ENCODE measurements at regions not wholly inside any gene's neighbourhood (a gene's known extent, or its start where the extent isn't known, plus 50 kb on each side); places are given as distances from the start of the nearest gene placed in this dataset.

- no peak for DNase-seq (ENCODE audit: low spot score)
These were observed 306.3 kb upstream of the SP8 start for GRCh38 chr7:21092766-21093702.

GRCh38 chr7:21094589-21094988, 307.9 kb upstream of the SP8 start:
- no peak for DNase-seq (ENCODE audit: low spot score)

- no peak for DNase-seq (ENCODE audit: low spot score)
These were observed 312.7 kb upstream of the SP8 start for GRCh38 chr7:21099432-21099831.

GRCh38 chr7:21099955-21100354, 313.3 kb upstream of the SP8 start:
- DNase-seq (ENCODE audit: low spot score) = no peak

- no peak for DNase-seq (ENCODE audit: low spot score)
These were observed 314.9 kb upstream of the SP8 start for GRCh38 chr7:21101541-21101940.

- no peak for DNase-seq (ENCODE audit: low spot score)
These were observed 316.9 kb upstream of the SP8 start for GRCh38 chr7:21103426-21104123.

GRCh38 chr7:21104124-21104500, 317.4 kb upstream of the SP8 start:
- no peak for DNase-seq (ENCODE audit: low spot score)

- DNase-seq (ENCODE audit: low spot score) = no peak
These were observed 319.6 kb upstream of the SP8 start for GRCh38 chr7:21106296-21106732.

GRCh38 chr7:21107101-21107500, 320.4 kb upstream of the SP8 start:
- DNase-seq (ENCODE audit: low spot score) = no peak

- DNase-seq (ENCODE audit: low spot score) = no peak
These were observed 319.7 kb upstream of the SP4 start for GRCh38 chr7:21108182-21108581.

- no peak for DNase-seq (ENCODE audit: low spot score)
These were observed 314.1 kb upstream of the SP4 start for GRCh38 chr7:21113609-21114415.

- DNase-seq (ENCODE audit: low spot score) = no peak
These were observed 304.3 kb upstream of the SP4 start for GRCh38 chr7:21123586-21123985.

GRCh38 chr7:21125297-21125696, 302.6 kb upstream of the SP4 start:
- no peak for DNase-seq (ENCODE audit: low spot score)

GRCh38 chr7:21128062-21128817, 299.6 kb upstream of the SP4 start:
- no peak for DNase-seq (ENCODE audit: low spot score)

- no peak for DNase-seq (ENCODE audit: low spot score)
These were observed 296.0 kb upstream of the SP4 start for GRCh38 chr7:21131897-21132296.

GRCh38 chr7:21134631-21135030, 293.3 kb upstream of the SP4 start:
- no peak for DNase-seq (ENCODE audit: low spot score)

- no peak for DNase-seq (ENCODE audit: low spot score)
These were observed 292.4 kb upstream of the SP4 start for GRCh38 chr7:21135437-21135836.

- no peak for DNase-seq (ENCODE audit: low spot score)
These were observed 290.2 kb upstream of the SP4 start for GRCh38 chr7:21137640-21138039.

GRCh38 chr7:21140622-21141021, 287.3 kb upstream of the SP4 start:
- DNase-seq (ENCODE audit: low spot score) = no peak

- no peak for DNase-seq (ENCODE audit: low spot score)
These were observed 286.4 kb upstream of the SP4 start for GRCh38 chr7:21141476-21141875.

GRCh38 chr7:21142081-21142480, 285.8 kb upstream of the SP4 start:
- no peak for DNase-seq (ENCODE audit: low spot score)

All from HuH-7.5 (cell line).